ENCODE measurements at regions not wholly inside any gene's neighbourhood (a gene's known extent, or its start where the extent isn't known, plus 50 kb on each side); places are given as distances from the start of the nearest gene placed in this dataset.

- no peak for DNase-seq
These were observed 69.5 kb upstream of the GNAZ start for GRCh38 chr22:23000657-23001347.

DNA sequence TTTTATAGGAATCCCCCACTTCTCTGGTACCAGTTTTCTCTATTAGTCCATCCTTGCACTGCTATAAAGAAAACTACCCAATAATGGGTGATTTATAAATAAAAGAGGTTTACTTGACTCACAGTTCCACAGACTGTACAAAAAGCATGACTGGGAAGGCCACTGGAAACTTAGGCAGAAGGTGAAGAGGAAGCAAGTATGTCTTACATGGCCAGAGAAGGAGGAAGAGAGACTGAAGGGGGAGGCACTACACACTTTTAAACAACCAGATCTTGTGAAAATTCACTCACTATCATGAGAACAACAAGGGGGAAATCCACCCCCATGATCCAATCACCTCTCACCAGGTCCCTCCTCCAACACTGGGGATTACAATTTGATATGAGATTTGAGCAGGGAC is 68.9 kb upstream of the GNAZ start:
- no peak for DNase-seq

DNA sequence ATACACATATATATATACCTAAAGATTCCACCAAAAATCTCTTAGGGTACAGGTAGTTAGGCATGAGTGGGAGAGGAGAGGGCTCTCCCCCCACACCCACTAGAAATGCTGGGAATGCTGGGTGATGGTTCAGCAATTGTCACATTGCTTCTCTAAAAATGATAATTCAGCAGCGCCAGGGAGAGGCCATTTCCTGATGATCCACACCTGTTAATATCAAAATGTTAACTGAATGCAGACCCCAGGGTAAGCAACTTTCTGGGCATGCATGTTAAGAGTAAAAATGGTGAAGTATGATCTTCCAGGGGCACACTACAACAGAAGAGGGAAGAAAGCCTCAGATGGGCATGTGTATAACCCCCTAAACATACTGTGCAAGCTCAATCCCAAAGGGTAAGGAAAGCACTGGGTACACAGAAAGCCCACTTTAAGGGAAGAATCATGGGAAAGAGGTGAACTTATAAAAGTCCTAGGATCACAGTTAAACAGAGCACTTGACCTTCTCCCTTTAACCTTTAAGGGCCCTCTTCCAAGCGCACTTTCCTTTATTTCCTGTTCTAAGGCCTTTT is 67.6 kb upstream of the GNAZ start:
- DNase-seq: no peak

DNA sequence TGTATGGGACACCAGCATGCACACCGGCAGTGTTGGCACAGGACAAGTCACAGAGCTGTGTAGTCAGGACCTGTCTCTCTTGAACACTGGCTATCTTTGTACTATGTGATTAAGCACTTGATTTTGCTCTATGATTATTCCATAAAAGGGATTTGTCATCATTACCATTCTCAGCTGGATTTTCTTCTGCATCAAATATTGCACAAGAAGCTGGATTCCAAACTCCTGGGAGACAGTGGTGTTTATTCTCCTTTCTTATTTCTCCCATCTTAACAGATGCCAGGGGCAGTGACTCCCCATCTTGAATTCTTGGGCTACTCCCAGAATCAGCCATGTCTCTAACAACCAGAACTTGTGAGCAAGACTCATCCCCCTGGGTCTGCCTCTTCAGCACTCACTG is 62.5 kb upstream of the GNAZ start:
- no peak for DNase-seq

DNA sequence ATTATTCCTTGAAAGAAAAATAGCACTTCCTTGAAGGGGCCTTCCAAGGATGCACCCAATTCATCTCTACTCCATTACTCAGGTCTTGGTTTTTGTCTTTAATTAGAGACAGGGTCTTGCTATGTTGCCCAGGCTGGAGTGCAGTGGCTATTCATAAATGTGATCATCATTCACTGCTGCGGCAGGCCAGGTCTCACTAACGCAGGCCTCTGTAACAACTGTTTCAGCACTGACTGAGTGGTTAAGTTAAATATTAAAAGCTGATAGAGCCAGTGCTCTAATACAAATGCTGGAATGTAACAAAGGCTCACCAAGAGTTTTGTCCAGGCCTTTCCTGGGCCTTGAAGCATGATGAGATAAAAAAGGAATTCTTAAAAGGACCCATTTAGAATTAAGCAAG is 61.4 kb upstream of the GNAZ start:
- no peak for DNase-seq

All from activated CD4-positive, alpha-beta T cell treated with anti-CD3 and anti-CD28 coated beads, Interleukin-2, amount 50 U/mL, for 16 hours (primary cell).